H9 (cell line): ENCODE measurements at regions not wholly inside any gene's neighbourhood (a gene's known extent, or its start where the extent isn't known, plus 50 kb on each side); places are given as distances from the start of the nearest gene placed in this dataset.

Experiments used
- DNase-seq: peaks from one replicate; pipeline ENCODE4 v3.0.0-alpha.2; 2017
- H2AFZ ChIP-seq: one replicate; pipeline ENCODE4 v1.6.1; 2013; ENCODE audit warnings: mild to moderate bottlenecking, low read length, control low read depth, moderate library complexity
- H2AK5ac ChIP-seq: 2 replicates; pipeline ENCODE4 v1.6.1; 2013; ENCODE audit warnings: low read length, control low read depth, mixed read lengths; ENCODE audit not compliant: insufficient read length
- H2BK120ac ChIP-seq: one replicate; pipeline ENCODE4 v1.6.1; 2013; ENCODE audit warnings: low read depth, mild to moderate bottlenecking, low read length, control low read depth, inconsistent platforms; ENCODE audit not compliant: poor library complexity, severe bottlenecking
- H2BK12ac ChIP-seq: 2 replicates; pipeline ENCODE4 v1.6.1; 2013; ENCODE audit warnings: low read length, control low read depth, mixed read lengths, low read depth; ENCODE audit not compliant: insufficient read length
- H2BK15ac ChIP-seq: 2 replicates; pipeline ENCODE4 v1.6.1; 2013; ENCODE audit warnings: low read depth, low read length, control low read depth
- H2BK20ac ChIP-seq: one replicate; pipeline ENCODE4 v1.6.1; 2013; ENCODE audit warnings: low read depth, mild to moderate bottlenecking, low read length, control low read depth, inconsistent platforms; ENCODE audit not compliant: poor library complexity, severe bottlenecking
- H2BK5ac ChIP-seq: 2 replicates; pipeline ENCODE4 v1.6.1; 2013; ENCODE audit warnings: low read length, control low read depth, mixed read lengths; ENCODE audit not compliant: insufficient read length
- H3K14ac ChIP-seq: 2 replicates; pipeline ENCODE4 v1.6.1; 2013; ENCODE audit warnings: low read length, control low read depth; ENCODE audit not compliant: insufficient read depth
- H3K18ac ChIP-seq: 2 replicates; pipeline ENCODE4 v1.6.1; 2013; ENCODE audit warnings: low read depth, mild to moderate bottlenecking, mixed read lengths, low read length, control low read depth; ENCODE audit not compliant: insufficient read length
- H3K23ac ChIP-seq: 2 replicates; pipeline ENCODE4 v1.6.1; 2013; ENCODE audit warnings: low read length, control low read depth, mixed read lengths, low read depth; ENCODE audit not compliant: insufficient read length
- H3K23me2 ChIP-seq: 2 replicates; pipeline ENCODE4 v1.6.1; 2013; ENCODE audit warnings: low read depth, mild to moderate bottlenecking, mixed read lengths, low read length, control low read depth; ENCODE audit not compliant: insufficient read length, poor library complexity, severe bottlenecking
- H3K27ac ChIP-seq: 2 replicates; pipeline ENCODE4 v1.5.1; 2013; ENCODE audit warnings: low read length, control low read depth, mixed read lengths, low read depth; ENCODE audit not compliant: insufficient read length
- H3K27me3 ChIP-seq: 2 replicates; pipeline ENCODE4 v1.6.1; 2013; ENCODE audit warnings: low read length, control low read depth, inconsistent platforms; ENCODE audit not compliant: insufficient read depth
- H3K4ac ChIP-seq: 2 replicates; pipeline ENCODE4 v1.6.1; 2013; ENCODE audit warnings: low read depth, mild to moderate bottlenecking, control low read depth, inconsistent platforms, low read length, moderate library complexity
- H3K4me1 ChIP-seq: 2 replicates; pipeline ENCODE4 v1.6.1; 2013; ENCODE audit warnings: low read length, control low read depth, inconsistent platforms; ENCODE audit not compliant: insufficient read depth
- H3K4me2 ChIP-seq: 2 replicates; pipeline ENCODE4 v1.6.1; 2013; ENCODE audit warnings: low read length, control low read depth, mixed read lengths; ENCODE audit not compliant: insufficient read length, insufficient read depth
- H3K56ac ChIP-seq: 2 replicates; pipeline ENCODE4 v1.6.1; 2013; ENCODE audit warnings: low read depth, mild to moderate bottlenecking, mixed read lengths, low read length, control low read depth; ENCODE audit not compliant: insufficient read length
- H3K79me1 ChIP-seq: 2 replicates; pipeline ENCODE4 v1.6.1; 2013; ENCODE audit warnings: low read depth, mild to moderate bottlenecking, moderate library complexity, low read length, control low read depth, inconsistent platforms; ENCODE audit not compliant: insufficient read depth, poor library complexity, severe bottlenecking
- H3K79me2 ChIP-seq: 2 replicates; pipeline ENCODE4 v1.6.1; 2013; ENCODE audit warnings: low read length, control low read depth, inconsistent platforms; ENCODE audit not compliant: insufficient read depth
- H3K9ac ChIP-seq: 2 replicates; pipeline ENCODE4 v1.6.1; 2013; ENCODE audit warnings: low read length, control low read depth, mixed read lengths; ENCODE audit not compliant: insufficient read length; ENCODE audit errors: extremely low read depth
- H3K9me3 ChIP-seq: one replicate; pipeline ENCODE4 v1.6.1; 2013; ENCODE audit warnings: low read depth, low read length, inconsistent platforms; ENCODE audit not compliant: control insufficient read depth
- H3T11ph ChIP-seq: one replicate; pipeline ENCODE4 v1.6.1; 2013; ENCODE audit warnings: mild to moderate bottlenecking, low read length, control low read depth, inconsistent platforms
- H4K20me1 ChIP-seq: one replicate; pipeline ENCODE4 v1.6.1; 2013; ENCODE audit not compliant: control insufficient read depth, insufficient read length, insufficient read depth
- H4K5ac ChIP-seq: 2 replicates; pipeline ENCODE4 v1.6.1; 2013; ENCODE audit warnings: low read depth, mild to moderate bottlenecking, mixed read lengths, low read length, control low read depth; ENCODE audit not compliant: insufficient read length
- H4K8ac ChIP-seq: replicated peaks from 2 replicates; pipeline ENCODE4 v1.6.1; 2013; ENCODE audit warnings: low read length, control low read depth, mixed read lengths, low read depth; ENCODE audit not compliant: insufficient read length
- H4K91ac ChIP-seq: 2 replicates; pipeline ENCODE4 v1.6.1; 2013; ENCODE audit warnings: low read depth, mild to moderate bottlenecking, moderate library complexity, mixed read lengths, low read length, control low read depth; ENCODE audit not compliant: insufficient read length
- H3K27ac Mint-ChIP-seq, 3 experiments: 2 replicates in 2 of 3; 3 replicates in 1 of 3; pipeline ENCODE4 v1.8.0; 2020 to 2021; ENCODE audit warnings: mixed read lengths in 3 of 3, mild to moderate bottlenecking in 1 of 3, moderate library complexity in 1 of 3
- H3K27me3 Mint-ChIP-seq: 2 replicates; pipeline ENCODE4 v1.8.0; 2021; ENCODE audit warnings: low read depth, mild to moderate bottlenecking, moderate library complexity, mixed read lengths
- H3K36me3 Mint-ChIP-seq, 3 experiments: 2 replicates in 2 of 3; 3 replicates in 1 of 3; pipeline ENCODE4 v1.8.0; 2020 to 2021; ENCODE audit warnings: low read depth in 3 of 3, mixed read lengths in 3 of 3; ENCODE audit not compliant: insufficient read depth in 1 of 3
- H3K4me1 Mint-ChIP-seq, 2 experiments: 2 replicates each; pipeline ENCODE4 v1.8.0; 2020; ENCODE audit warnings: mixed read lengths in 2 of 2
- H3K4me3 Mint-ChIP-seq, 2 experiments: 2 replicates in 1 of 2; 3 replicates in 1 of 2; pipeline ENCODE4 v1.8.0; 2020 to 2021; ENCODE audit warnings: mild to moderate bottlenecking in 2 of 2, mixed read lengths in 2 of 2, moderate library complexity in 1 of 2
- H3K9me3 Mint-ChIP-seq, 2 experiments: 2 replicates in 1 of 2; 3 replicates in 1 of 2; pipeline ENCODE4 v1.8.0; 2020; ENCODE audit warnings: mild to moderate bottlenecking in 2 of 2, mixed read lengths in 2 of 2, moderate library complexity in 1 of 2
- CTCF ChIP-seq: fragments of 200-600 bp; sonication (generic); conservative IDR thresholded peaks from 3 replicates; pipeline ENCODE4 v1.8.0; 2021; ENCODE audit warnings: antibody characterized with exemption, mild to moderate bottlenecking
- WGBS: extraction: QIAGEN DNeasy Blood & Tissue Kit; methylation state at CpG from one replicate; pipeline ENCODE4 v1.1.7; 2013; ENCODE audit warnings: missing lambda C conversion rate, low lambda C conversion rate, mixed read lengths; ENCODE audit not compliant: insufficient read length; ENCODE audit errors: extremely low coverage; 5-methylcytosine and 5-hydroxymethylcytosine counted together

DNA sequence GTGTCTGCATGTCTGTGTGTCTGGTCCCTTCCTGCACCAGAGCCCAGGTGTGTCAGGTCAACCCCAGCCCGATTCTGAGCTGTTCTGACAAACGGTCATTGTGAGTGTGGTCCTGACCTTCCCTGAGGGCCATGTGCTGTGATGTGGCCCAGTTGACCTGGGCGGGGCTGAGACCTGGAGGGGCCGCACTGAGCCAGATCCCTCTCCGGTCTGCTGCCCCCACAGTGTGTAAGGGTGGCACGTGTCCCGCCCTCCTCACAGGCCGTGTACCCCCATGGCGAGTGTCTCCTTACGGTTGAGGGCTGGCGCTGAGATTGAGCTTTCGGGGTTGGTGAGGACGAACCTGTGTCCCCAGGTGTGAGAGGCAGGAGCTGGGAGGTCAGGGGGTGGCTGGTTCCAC lies 136.5 kb downstream of the MRPL36 start:
- Mint-ChIP-seq H3K36me3 (no peaks in the 10 kb centered on the region; a peak in 3 of 7 replicates), H3K4me3 (no peak overlapping the region), H3K27me3 (peaks cover 46% of the 10 kb centered on the region), H3K27ac (no peak overlapping the region), H3K4me1 (peaks cover 5 to 10% of the 10 kb centered on the region in 2 experiments), H3K9me3 (peaks cover 0 to 7% of the 10 kb centered on the region in 2 experiments; a peak in 3 of 5 replicates)
- no peak overlapping the region for H2BK5ac ChIP-seq
- H3K79me2 ChIP-seq = no peaks in the 10 kb centered on the region
- no peak overlapping the region for H2BK12ac ChIP-seq
- no peak overlapping the region for H3K9ac ChIP-seq
- H4K5ac ChIP-seq = no peak overlapping the region
- no peaks in the 10 kb centered on the region for H3K4me1 ChIP-seq
- H4K91ac ChIP-seq = no peak overlapping the region
- no CpG with 5 or more reads among the region's 13 CpGs for WGBS
- no peak for TF ChIP-seq CTCF
- H3K9me3 ChIP-seq = no peaks in the 10 kb centered on the region
- no peak overlapping the region for H3K23ac ChIP-seq
- no peak overlapping the region for H2AFZ ChIP-seq
- no peaks in the 10 kb centered on the region for H3K23me2 ChIP-seq
- H3T11ph ChIP-seq = no peak overlapping the region
- no peak overlapping the region for H3K27ac ChIP-seq
- H3K79me1 ChIP-seq = no peaks in the 10 kb centered on the region
- DNase-seq = peak; percentile 17
- H2BK20ac ChIP-seq = no peak overlapping the region
- H3K4me2 ChIP-seq = no peak overlapping the region
- H2BK15ac ChIP-seq = no peak overlapping the region
- no peak overlapping the region for H4K8ac ChIP-seq
- no peak overlapping the region for H3K4ac ChIP-seq
- no peak overlapping the region for H3K56ac ChIP-seq
- no peak overlapping the region for H2BK120ac ChIP-seq
- no peaks in the 10 kb centered on the region; the same call in 1 of the 2 replicates for H3K27me3 ChIP-seq
- no peak overlapping the region for H3K14ac ChIP-seq
- no peak overlapping the region for H3K18ac ChIP-seq
- H2AK5ac ChIP-seq = no peak overlapping the region
- no peaks in the 10 kb centered on the region for H4K20me1 ChIP-seq
